ENCODE measurements at regions not wholly inside any gene's neighbourhood (a gene's known extent, or its start where the extent isn't known, plus 50 kb on each side); places are given as distances from the start of the nearest gene placed in this dataset.

DNA sequence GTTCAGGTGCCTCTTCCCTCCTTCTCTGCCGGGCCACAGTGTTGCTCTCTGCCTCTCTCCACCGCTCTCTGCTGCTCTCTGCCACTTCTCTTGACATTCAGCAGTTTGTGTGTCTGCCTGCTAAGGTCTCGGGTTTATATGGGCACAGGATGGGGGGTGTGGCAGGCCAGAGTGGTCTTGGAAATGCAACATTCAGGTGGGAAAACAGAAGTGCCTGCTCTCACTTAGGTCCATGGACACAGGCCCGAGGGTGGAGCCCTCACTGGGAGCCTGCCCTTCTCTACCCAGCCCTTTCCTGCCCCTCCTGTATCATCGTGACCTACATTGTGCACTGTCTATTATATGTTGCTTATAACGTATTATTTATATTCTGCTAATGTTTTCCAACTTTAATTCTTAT lies 120.8 kb upstream of the TMEM18 start:
- no peak overlapping the region for H3K4me3 ChIP-seq (ENCODE audit: low read depth, low read length)
- TF ChIP-seq, protein P1, sequence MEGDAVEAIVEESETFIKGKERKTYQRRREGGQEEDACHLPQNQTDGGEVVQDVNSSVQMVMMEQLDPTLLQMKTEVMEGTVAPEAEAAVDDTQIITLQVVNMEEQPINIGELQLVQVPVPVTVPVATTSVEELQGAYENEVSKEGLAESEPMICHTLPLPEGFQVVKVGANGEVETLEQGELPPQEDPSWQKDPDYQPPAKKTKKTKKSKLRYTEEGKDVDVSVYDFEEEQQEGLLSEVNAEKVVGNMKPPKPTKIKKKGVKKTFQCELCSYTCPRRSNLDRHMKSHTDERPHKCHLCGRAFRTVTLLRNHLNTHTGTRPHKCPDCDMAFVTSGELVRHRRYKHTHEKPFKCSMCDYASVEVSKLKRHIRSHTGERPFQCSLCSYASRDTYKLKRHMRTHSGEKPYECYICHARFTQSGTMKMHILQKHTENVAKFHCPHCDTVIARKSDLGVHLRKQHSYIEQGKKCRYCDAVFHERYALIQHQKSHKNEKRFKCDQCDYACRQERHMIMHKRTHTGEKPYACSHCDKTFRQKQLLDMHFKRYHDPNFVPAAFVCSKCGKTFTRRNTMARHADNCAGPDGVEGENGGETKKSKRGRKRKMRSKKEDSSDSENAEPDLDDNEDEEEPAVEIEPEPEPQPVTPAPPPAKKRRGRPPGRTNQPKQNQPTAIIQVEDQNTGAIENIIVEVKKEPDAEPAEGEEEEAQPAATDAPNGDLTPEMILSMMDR (IDR thresholded peaks at IDR 0.05; ENCODE audit: low read depth, low read length, missing control alignments): no peak
- no peak for DNase-seq (ENCODE audit: low read depth)
- in situ Hi-C loops (cut with HindIII; ENCODE audit: low sequenced_read_pairs): no loop called here

DNA sequence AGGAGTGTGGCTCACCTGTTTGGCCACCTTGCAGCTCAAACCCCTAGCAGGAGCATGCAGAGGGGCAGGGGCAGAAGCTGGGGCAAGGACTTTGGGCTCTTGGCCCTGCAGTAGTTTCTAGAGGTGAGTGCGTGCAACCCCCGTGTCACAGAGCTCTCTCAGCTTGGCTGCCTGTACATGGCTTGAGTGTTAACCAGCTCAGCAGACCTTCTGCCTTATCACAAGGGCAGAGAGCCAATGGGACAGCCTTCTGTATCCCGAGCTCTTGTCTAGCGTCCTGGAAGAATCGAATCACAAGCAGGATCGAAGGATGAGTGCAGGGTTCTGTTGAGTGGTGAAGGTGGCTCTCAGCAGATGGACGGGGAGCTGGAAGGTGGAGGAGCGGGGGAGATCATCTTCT lies 120.3 kb upstream of the TMEM18 start:
- no peak for DNase-seq (ENCODE audit: low read depth)
- in situ Hi-C loops (cut with HindIII; ENCODE audit: low sequenced_read_pairs): no loop called here
- TF ChIP-seq, protein P1 (IDR thresholded peaks at IDR 0.05; ENCODE audit: low read depth, low read length, missing control alignments): no peak
- no peak overlapping the region for H3K4me3 ChIP-seq (ENCODE audit: low read depth, low read length)

DNA sequence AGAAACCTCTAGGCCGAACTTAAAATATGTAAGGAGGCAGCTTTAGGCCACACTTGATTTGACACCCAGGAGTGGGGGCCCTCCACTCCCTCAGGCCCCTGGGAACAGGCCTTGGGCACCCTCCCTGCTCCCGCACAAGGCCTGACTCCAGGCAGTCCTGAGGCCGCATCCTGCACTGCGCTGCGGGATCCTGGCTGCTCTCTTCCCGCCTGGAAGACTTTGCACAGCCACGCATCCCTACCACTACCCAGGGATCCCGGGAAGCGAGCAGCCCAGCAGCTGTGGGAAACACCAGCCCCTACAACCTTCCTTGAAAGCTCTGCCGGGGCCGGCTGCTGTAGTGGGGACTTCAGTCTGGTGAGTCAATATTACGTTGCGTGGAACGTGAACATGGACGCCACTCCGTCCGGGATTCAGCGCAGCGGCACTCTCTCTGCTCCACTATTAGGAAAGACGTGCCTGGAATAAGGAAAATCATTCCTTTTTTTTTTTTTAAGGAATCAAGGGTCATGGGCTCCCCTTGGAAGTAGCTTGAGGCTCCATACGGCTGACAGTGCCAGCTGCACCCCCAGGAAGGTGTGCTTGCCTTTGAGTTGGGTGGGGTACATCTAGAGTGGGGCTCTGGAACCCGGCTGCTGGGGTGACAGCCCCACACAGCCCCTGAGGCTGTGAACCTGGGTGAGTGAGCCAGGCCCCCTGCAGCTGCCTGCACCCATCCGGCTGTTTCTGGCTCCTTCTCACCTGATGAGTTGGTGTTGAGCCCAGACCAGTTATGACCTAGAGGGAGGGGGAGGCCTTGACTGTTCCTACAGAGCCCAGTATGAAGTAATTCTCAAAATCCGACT lies 119.2 kb upstream of the TMEM18 start:
- TF ChIP-seq, protein P1 (IDR thresholded peaks at IDR 0.05; ENCODE audit: low read depth, low read length, missing control alignments): no peak
- H3K4me3 ChIP-seq (ENCODE audit: low read depth, low read length): no peak overlapping the region
- in situ Hi-C loops (cut with HindIII; ENCODE audit: low sequenced_read_pairs): no loop called here
- no peak for DNase-seq (ENCODE audit: low read depth)

DNA sequence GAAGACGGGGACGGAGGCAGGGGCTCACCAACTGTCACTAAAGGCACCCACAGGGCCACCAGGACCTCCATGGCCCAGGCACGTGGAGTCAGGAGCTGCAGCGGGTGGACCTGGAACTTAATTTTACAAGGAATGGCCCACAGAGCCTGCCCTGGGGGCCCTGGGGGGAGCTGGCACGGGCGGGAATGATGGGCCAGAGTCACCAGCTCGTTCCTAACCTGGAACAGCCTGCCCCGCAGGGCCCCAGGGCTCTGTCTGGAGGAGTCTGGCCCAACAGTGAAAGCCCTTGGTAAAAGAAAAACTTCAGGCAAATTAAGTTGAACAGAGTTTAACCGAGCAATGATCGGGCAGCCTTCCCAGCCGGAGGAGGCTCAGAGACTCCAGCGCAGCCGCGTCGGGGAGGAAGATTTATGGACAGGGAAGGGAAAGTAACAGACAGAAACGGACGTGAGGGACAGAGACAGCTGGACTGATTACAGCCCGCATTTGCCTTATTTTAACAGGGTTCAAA lies 118.4 kb upstream of the TMEM18 start:
- TF ChIP-seq, protein P1 (IDR thresholded peaks at IDR 0.05; ENCODE audit: low read depth, low read length, missing control alignments): no peak
- in situ Hi-C loops (cut with HindIII; ENCODE audit: low sequenced_read_pairs): no loop called here
- no peak overlapping the region for H3K4me3 ChIP-seq (ENCODE audit: low read depth, low read length)
- no peak for DNase-seq (ENCODE audit: low read depth)

DNA sequence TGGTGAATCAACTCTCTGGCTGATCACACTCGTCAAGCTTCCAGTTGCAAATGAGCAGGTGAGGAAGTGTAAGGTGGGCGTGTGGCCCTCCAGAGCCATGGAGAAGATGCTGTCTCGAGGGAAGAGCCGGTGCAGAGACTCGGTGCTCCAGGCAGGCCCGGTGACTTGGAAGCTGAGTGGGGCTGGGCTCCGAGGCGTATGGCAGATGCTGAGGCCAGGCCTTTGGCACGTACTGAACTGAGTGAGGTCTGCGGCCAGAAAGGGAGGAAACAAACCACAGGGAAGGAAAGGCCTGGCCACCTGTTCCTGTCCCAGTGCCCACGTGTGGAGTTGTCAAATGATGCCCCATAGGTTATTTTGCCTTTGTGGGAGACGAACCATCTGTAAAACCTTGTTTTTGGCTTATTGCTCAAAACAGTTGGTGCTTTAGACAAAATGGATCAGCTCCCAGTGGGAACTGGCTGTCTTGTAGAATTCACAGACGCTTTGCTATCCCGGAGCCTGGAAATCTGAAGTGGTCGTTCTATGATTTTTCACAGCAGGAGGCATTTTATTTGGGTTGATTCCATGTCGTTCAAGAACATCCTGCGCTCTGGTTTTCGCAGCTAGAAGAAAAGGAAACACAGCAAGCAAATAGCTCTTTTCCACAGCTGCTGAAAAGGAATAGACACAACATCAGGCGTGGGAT lies 117.5 kb upstream of the TMEM18 start:
- TF ChIP-seq, protein P1 (IDR thresholded peaks at IDR 0.05; ENCODE audit: low read depth, low read length, missing control alignments): no peak
- DNase-seq (ENCODE audit: low read depth): no peak
- in situ Hi-C loops (cut with HindIII; ENCODE audit: low sequenced_read_pairs): no loop called here
- no peak overlapping the region for H3K4me3 ChIP-seq (ENCODE audit: low read depth, low read length)

DNA sequence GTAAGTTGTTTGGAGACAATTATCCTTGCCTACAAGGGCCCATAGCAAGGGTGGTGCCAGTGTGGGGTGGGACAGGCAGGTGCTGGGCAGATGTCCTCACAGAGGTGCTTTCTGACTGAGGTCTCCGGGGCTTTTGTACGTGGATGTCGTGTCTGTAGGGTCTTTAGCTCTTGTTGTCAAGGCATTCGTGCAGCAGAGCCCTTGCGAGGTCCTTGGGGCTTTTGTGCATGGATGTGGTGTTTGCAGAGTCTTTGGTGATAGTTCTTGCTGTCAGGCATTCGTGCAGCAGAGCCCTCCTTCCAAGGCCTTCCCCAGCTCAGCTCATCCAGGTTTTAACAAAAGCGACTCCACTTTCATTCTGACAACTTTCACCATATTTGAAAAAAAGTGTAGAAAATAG lies 116.0 kb upstream of the TMEM18 start:
- DNase-seq (ENCODE audit: low read depth): no peak
- H3K4me3 ChIP-seq (ENCODE audit: low read depth, low read length): no peak overlapping the region
- in situ Hi-C loops (cut with HindIII; ENCODE audit: low sequenced_read_pairs): no loop called here
- TF ChIP-seq, protein P1 (IDR thresholded peaks at IDR 0.05; ENCODE audit: low read depth, low read length, missing control alignments): no peak

Data from astrocyte of the cerebellum (primary cell).